CD4-positive, alpha-beta T cell treated with Interleukin-21 for 1 hour (primary cell): ENCODE measurements at regions not wholly inside any gene's neighbourhood (a gene's known extent, or its start where the extent isn't known, plus 50 kb on each side); places are given as distances from the start of the nearest gene placed in this dataset.
"Not testable (repeated sequence)": the region's sequence is repeated elsewhere in the genome, so short reads cannot be mapped to it uniquely, and the experiment has no call there.

Source experiments
- DNase-seq: peaks from one replicate; pipeline ENCODE4 v3.0.0-alpha.2; 2020

GRCh38 chr1:188706742-188707141 lies 1770.9 kb downstream of the BRINP3 start:
- no peak for DNase-seq

- no peak for DNase-seq
Measured at GRCh38 chr1:188708795-188709535, 1768.7 kb downstream of the BRINP3 start.

GRCh38 chr1:188715566-188715965 lies 1762.1 kb downstream of the BRINP3 start:
- DNase-seq: no peak

- no peak for DNase-seq
Measured at GRCh38 chr1:188719735-188720134, 1757.9 kb downstream of the BRINP3 start.

- no peak for DNase-seq
Measured at GRCh38 chr1:188723332-188724020, 1754.2 kb downstream of the BRINP3 start.

GRCh38 chr1:188729039-188729438 lies 1748.6 kb downstream of the BRINP3 start:
- no peak for DNase-seq

GRCh38 chr1:188735567-188735966 lies 1742.1 kb downstream of the BRINP3 start:
- DNase-seq: no peak

GRCh38 chr1:188749275-188749674 lies 1728.4 kb downstream of the BRINP3 start:
- not testable (repeated sequence) for DNase-seq

- not testable (repeated sequence) for DNase-seq
Measured at GRCh38 chr1:188752027-188752426, 1725.6 kb downstream of the BRINP3 start.

GRCh38 chr1:188757747-188758146 lies 1719.9 kb downstream of the BRINP3 start:
- DNase-seq: not testable (repeated sequence)

- no peak for DNase-seq
Measured at GRCh38 chr1:188761226-188761625, 1716.4 kb downstream of the BRINP3 start.

- no peak for DNase-seq
Measured at GRCh38 chr1:188762166-188762743, 1715.4 kb downstream of the BRINP3 start.

GRCh38 chr1:188763541-188763940 lies 1714.1 kb downstream of the BRINP3 start:
- no peak for DNase-seq

GRCh38 chr1:188769181-188769580 lies 1708.5 kb downstream of the BRINP3 start:
- DNase-seq: no peak

GRCh38 chr1:188769936-188770335 lies 1707.7 kb downstream of the BRINP3 start:
- no peak for DNase-seq

GRCh38 chr1:188778578-188778977 lies 1699.1 kb downstream of the BRINP3 start:
- DNase-seq: no peak

GRCh38 chr1:188782220-188782841 lies 1695.3 kb downstream of the BRINP3 start:
- no peak for DNase-seq

- DNase-seq: no peak
Measured at GRCh38 chr1:188794969-188795368, 1682.7 kb downstream of the BRINP3 start.

GRCh38 chr1:188812153-188812552 lies 1665.5 kb downstream of the BRINP3 start:
- not testable (repeated sequence) for DNase-seq

GRCh38 chr1:188812836-188813573 lies 1664.7 kb downstream of the BRINP3 start:
- DNase-seq: not testable (repeated sequence)

- DNase-seq: no peak
Measured at GRCh38 chr1:188817814-188818213, 1659.8 kb downstream of the BRINP3 start.

GRCh38 chr1:188822248-188822647 lies 1655.4 kb downstream of the BRINP3 start:
- no peak for DNase-seq

- no peak for DNase-seq
Measured at GRCh38 chr1:188825471-188825870, 1652.2 kb downstream of the BRINP3 start.
